ENCODE measurements at regions not wholly inside any gene's neighbourhood (a gene's known extent, or its start where the extent isn't known, plus 50 kb on each side); places are given as distances from the start of the nearest gene placed in this dataset.

GRCh38 chr13:38473305-38473704 is 123.7 kb downstream of the UFM1 start:
- Histone ChIP-seq H3K9me3 (ENCODE audit: low read depth) (no peaks in the 10 kb centered on the region), H2AFZ (replicated peaks) (no peak overlapping the region), H3K9ac (no peak overlapping the region), H3K4me1 (no peaks in the 10 kb centered on the region), H3K79me2 (ENCODE audit: low read depth) (no peaks in the 10 kb centered on the region), H3K27ac (no peak overlapping the region), H3K4me3 (no peak overlapping the region), H4K20me1 (ENCODE audit: low read depth) (no peaks in the 10 kb centered on the region), H3F3A (ENCODE audit: low read depth) (no peaks in the 10 kb centered on the region), H3K36me3 (no peaks in the 10 kb centered on the region), H3K4me2 (no peak overlapping the region), H3K27me3 (no peaks in the 10 kb centered on the region)
- no peaks in the 10 kb centered on the region for H3K4me1 Mint-ChIP-seq
- no peak overlapping the region for H3K27ac Mint-ChIP-seq
- TF ChIP-seq EZH2phosphoT487 (IDR thresholded peaks at IDR 0.05) (no peak), EZH2 (IDR thresholded peaks at IDR 0.05) (no peak), CTCF (IDR thresholded peaks at IDR 0.05) (no peak)
- H3K27me3 Mint-ChIP-seq (ENCODE audit: insufficient read depth, low read depth) = no peaks in the 10 kb centered on the region
- H3K9me3 Mint-ChIP-seq = no peaks in the 10 kb centered on the region
- no peaks in the 10 kb centered on the region for H3K36me3 Mint-ChIP-seq
- no peak overlapping the region for H3K4me3 Mint-ChIP-seq
- no peak for DNase-seq (ENCODE audit: low spot score)

- Histone ChIP-seq H3K9ac (no peak overlapping the region), H3K4me2 (no peak overlapping the region), H4K20me1 (ENCODE audit: low read depth) (no peaks in the 10 kb centered on the region), H3F3A (ENCODE audit: low read depth) (no peaks in the 10 kb centered on the region), H3K9me3 (ENCODE audit: low read depth) (no peaks in the 10 kb centered on the region), H3K27me3 (no peaks in the 10 kb centered on the region), H3K4me3 (no peak overlapping the region), H3K79me2 (ENCODE audit: low read depth) (no peaks in the 10 kb centered on the region), H3K27ac (no peak overlapping the region), H3K36me3 (no peaks in the 10 kb centered on the region), H2AFZ (replicated peaks) (no peak overlapping the region), H3K4me1 (no peaks in the 10 kb centered on the region)
- Mint-ChIP-seq H3K4me1 (no peaks in the 10 kb centered on the region), H3K36me3 (no peaks in the 10 kb centered on the region), H3K27me3 (ENCODE audit: insufficient read depth, low read depth) (no peaks in the 10 kb centered on the region), H3K9me3 (no peaks in the 10 kb centered on the region), H3K4me3 (no peak overlapping the region), H3K27ac (no peak overlapping the region)
- DNase-seq (ENCODE audit: low spot score) = no peak
- TF ChIP-seq CTCF (IDR thresholded peaks at IDR 0.05) (no peak), EZH2 (IDR thresholded peaks at IDR 0.05) (no peak), EZH2phosphoT487 (IDR thresholded peaks at IDR 0.05) (no peak)
Observed at GRCh38 chr13:38477676-38478075, 128.0 kb downstream of the UFM1 start.

GRCh38 chr13:38483623-38484022 is 134.0 kb downstream of the UFM1 start:
- no peak overlapping the region for H2AFZ ChIP-seq (replicated peaks)
- no peak overlapping the region for H3K4me2 ChIP-seq
- H3K27me3 ChIP-seq = no peaks in the 10 kb centered on the region
- Mint-ChIP-seq H3K9me3 (no peaks in the 10 kb centered on the region), H3K27me3 (ENCODE audit: insufficient read depth, low read depth) (no peaks in the 10 kb centered on the region), H3K4me1 (no peaks in the 10 kb centered on the region), H3K4me3 (no peak overlapping the region), H3K36me3 (no peaks in the 10 kb centered on the region), H3K27ac (no peak overlapping the region)
- no peak overlapping the region for H3K27ac ChIP-seq
- H3K4me1 ChIP-seq = no peaks in the 10 kb centered on the region
- H3K9ac ChIP-seq = no peak overlapping the region
- H3K9me3 ChIP-seq (ENCODE audit: low read depth) = no peaks in the 10 kb centered on the region
- H3K79me2 ChIP-seq (ENCODE audit: low read depth) = no peaks in the 10 kb centered on the region
- H3K4me3 ChIP-seq = no peak overlapping the region
- no peak for TF ChIP-seq CTCF (IDR thresholded peaks at IDR 0.05)
- H3F3A ChIP-seq (ENCODE audit: low read depth) = no peaks in the 10 kb centered on the region
- DNase-seq (ENCODE audit: low spot score) = no peak
- H3K36me3 ChIP-seq = no peaks in the 10 kb centered on the region
- no peaks in the 10 kb centered on the region for H4K20me1 ChIP-seq (ENCODE audit: low read depth)

- H2AFZ ChIP-seq (replicated peaks) = no peak overlapping the region
- Mint-ChIP-seq H3K36me3 (no peaks in the 10 kb centered on the region), H3K27me3 (ENCODE audit: insufficient read depth, low read depth) (no peaks in the 10 kb centered on the region), H3K4me1 (peaks cover 8% of the 10 kb centered on the region), H3K27ac (no peak overlapping the region), H3K4me3 (no peak overlapping the region), H3K9me3 (no peaks in the 10 kb centered on the region)
- H3K27ac ChIP-seq = no peak overlapping the region
- H4K20me1 ChIP-seq (ENCODE audit: low read depth) = no peaks in the 10 kb centered on the region
- DNase-seq (ENCODE audit: low spot score) = no peak
- TF ChIP-seq EZH2 (IDR thresholded peaks at IDR 0.05) (no peak), CTCF (IDR thresholded peaks at IDR 0.05) (no peak)
- H3K4me2 ChIP-seq = no peak overlapping the region
- H3K79me2 ChIP-seq (ENCODE audit: low read depth) = no peaks in the 10 kb centered on the region
- H3K4me1 ChIP-seq = no peaks in the 10 kb centered on the region
- peaks cover 3% of the 10 kb centered on the region for H3K9me3 ChIP-seq (ENCODE audit: low read depth)
- H3F3A ChIP-seq (ENCODE audit: low read depth) = no peaks in the 10 kb centered on the region
- H3K4me3 ChIP-seq = no peak overlapping the region
- H3K27me3 ChIP-seq = no peaks in the 10 kb centered on the region
- no peak overlapping the region for H3K9ac ChIP-seq
- H3K36me3 ChIP-seq = no peaks in the 10 kb centered on the region
Observed at GRCh38 chr13:38490657-38491056, 141.0 kb downstream of the UFM1 start.
